ENCODE measurements at regions not wholly inside any gene's neighbourhood (a gene's known extent, or its start where the extent isn't known, plus 50 kb on each side); places are given as distances from the start of the nearest gene placed in this dataset.

GRCh38 chr16:50479771-50480170 is 68.4 kb upstream of the NKD1 start:
- H3K9ac ChIP-seq (ENCODE audit: low read length): no peak overlapping the region
- TF ChIP-seq SMC3 (conservative IDR thresholded peaks at IDR 0.05; ENCODE audit: poor library complexity) (no peak), EP300 (conservative IDR thresholded peaks at IDR 0.05; ENCODE audit: poor library complexity, severe bottlenecking) (no peak), CTCF (IDR thresholded peaks at IDR 0.05; ENCODE audit: poor library complexity, severe bottlenecking) (no peak), MXI1 (conservative IDR thresholded peaks at IDR 0.05; ENCODE audit: poor library complexity, severe bottlenecking) (no peak), RAD21 (conservative IDR thresholded peaks at IDR 0.05) (no peak), EZH2 (IDR thresholded peaks at IDR 0.05; ENCODE audit: borderline replicate concordance, insufficient read depth, low read length, poor library complexity, severe bottlenecking) (no peak), TAF1 (IDR thresholded peaks at IDR 0.05; ENCODE audit: low read depth) (no peak), POLR2AphosphoS5 (IDR thresholded peaks at IDR 0.05) (no peak)
- TF ChIP-seq, protein P1, sequence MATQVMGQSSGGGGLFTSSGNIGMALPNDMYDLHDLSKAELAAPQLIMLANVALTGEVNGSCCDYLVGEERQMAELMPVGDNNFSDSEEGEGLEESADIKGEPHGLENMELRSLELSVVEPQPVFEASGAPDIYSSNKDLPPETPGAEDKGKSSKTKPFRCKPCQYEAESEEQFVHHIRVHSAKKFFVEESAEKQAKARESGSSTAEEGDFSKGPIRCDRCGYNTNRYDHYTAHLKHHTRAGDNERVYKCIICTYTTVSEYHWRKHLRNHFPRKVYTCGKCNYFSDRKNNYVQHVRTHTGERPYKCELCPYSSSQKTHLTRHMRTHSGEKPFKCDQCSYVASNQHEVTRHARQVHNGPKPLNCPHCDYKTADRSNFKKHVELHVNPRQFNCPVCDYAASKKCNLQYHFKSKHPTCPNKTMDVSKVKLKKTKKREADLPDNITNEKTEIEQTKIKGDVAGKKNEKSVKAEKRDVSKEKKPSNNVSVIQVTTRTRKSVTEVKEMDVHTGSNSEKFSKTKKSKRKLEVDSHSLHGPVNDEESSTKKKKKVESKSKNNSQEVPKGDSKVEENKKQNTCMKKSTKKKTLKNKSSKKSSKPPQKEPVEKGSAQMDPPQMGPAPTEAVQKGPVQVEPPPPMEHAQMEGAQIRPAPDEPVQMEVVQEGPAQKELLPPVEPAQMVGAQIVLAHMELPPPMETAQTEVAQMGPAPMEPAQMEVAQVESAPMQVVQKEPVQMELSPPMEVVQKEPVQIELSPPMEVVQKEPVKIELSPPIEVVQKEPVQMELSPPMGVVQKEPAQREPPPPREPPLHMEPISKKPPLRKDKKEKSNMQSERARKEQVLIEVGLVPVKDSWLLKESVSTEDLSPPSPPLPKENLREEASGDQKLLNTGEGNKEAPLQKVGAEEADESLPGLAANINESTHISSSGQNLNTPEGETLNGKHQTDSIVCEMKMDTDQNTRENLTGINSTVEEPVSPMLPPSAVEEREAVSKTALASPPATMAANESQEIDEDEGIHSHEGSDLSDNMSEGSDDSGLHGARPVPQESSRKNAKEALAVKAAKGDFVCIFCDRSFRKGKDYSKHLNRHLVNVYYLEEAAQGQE (IDR thresholded peaks at IDR 0.05; ENCODE audit: borderline replicate concordance): no peak

DNA sequence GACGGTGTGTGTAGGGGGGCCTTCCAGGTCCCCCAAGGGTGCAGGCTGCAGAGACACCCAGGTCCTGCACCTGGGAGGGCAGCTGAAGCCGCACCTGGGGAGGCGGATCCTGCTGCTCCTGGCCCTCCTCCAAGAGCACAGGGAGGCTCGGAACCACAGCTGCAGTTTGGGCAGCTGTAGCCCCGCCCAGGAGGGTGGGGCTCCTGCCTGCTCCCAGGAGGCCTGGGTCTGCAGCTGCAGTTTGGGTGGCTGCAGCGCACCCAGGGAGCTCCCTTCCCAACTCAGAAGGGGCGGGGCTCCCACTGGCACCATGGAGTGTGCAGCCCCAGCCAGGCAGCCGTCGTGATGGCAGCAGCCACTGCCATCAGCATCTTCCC is 69.4 kb upstream of the NKD1 start:
- no peak overlapping the region for H3K4me2 ChIP-seq (ENCODE audit: low read length)
- TF ChIP-seq CTCF (IDR thresholded peaks at IDR 0.05; ENCODE audit: poor library complexity, severe bottlenecking): no peak
- H2AFZ ChIP-seq (ENCODE audit: low read depth, low read length): no peak overlapping the region
- H3K27me3 ChIP-seq (ENCODE audit: insufficient read depth, low read depth, low read length): no peaks in the 10 kb centered on the region
- no peaks in the 10 kb centered on the region for H3F3A ChIP-seq (ENCODE audit: insufficient read depth, low read length, poor library complexity, severe bottlenecking)
- no peaks in the 10 kb centered on the region for H3K9me2 ChIP-seq (ENCODE audit: insufficient read depth, low read length)
- H3K79me2 ChIP-seq (replicated peaks; ENCODE audit: insufficient read depth, low read length): no peaks in the 10 kb centered on the region
- H3K9ac ChIP-seq (ENCODE audit: low read length): no peak overlapping the region
- H3K9me3 ChIP-seq (ENCODE audit: low read length): no peaks in the 10 kb centered on the region
- H4K20me1 ChIP-seq (ENCODE audit: insufficient read depth): no peaks in the 10 kb centered on the region
- H3K4me3 ChIP-seq (ENCODE audit: low read length): no peak overlapping the region
- H3K27ac ChIP-seq (ENCODE audit: low read length): no peak overlapping the region
- H3K36me3 ChIP-seq (ENCODE audit: insufficient read depth, low read length): no peaks in the 10 kb centered on the region

More at GRCh38 chr16:50479771-50480170, 68.4 kb upstream of the NKD1 start:
- H3F3A ChIP-seq (ENCODE audit: insufficient read depth, low read length, poor library complexity, severe bottlenecking): no peaks in the 10 kb centered on the region
- no peaks in the 10 kb centered on the region for H3K36me3 ChIP-seq (ENCODE audit: insufficient read depth, low read length)
- H3K4me3 ChIP-seq (ENCODE audit: low read length): no peak overlapping the region
- H3K9me3 ChIP-seq (ENCODE audit: low read length): no peaks in the 10 kb centered on the region
- H3K9me2 ChIP-seq (ENCODE audit: insufficient read depth, low read length): no peaks in the 10 kb centered on the region
- H4K20me1 ChIP-seq (ENCODE audit: insufficient read depth): no peaks in the 10 kb centered on the region
- H3K27me3 ChIP-seq (ENCODE audit: insufficient read depth, low read depth, low read length): no peaks in the 10 kb centered on the region
- no peaks in the 10 kb centered on the region for H3K79me2 ChIP-seq (replicated peaks; ENCODE audit: insufficient read depth, low read length)
- no peak overlapping the region for H3K4me2 ChIP-seq (ENCODE audit: low read length)
- H2AFZ ChIP-seq (ENCODE audit: low read depth, low read length): no peak overlapping the region
- H3K27ac ChIP-seq (ENCODE audit: low read length): no peak overlapping the region
